Stomach (tissue), 8 donors: ENCODE measurements at regions not wholly inside any gene's neighbourhood (a gene's known extent, or its start where the extent isn't known, plus 50 kb on each side); places are given as distances from the start of the nearest gene placed in this dataset.

Source experiments
- DNase-seq, 2 donors: peaks; one replicate each; pipeline versions ENCODE4 v3.0.0 to v3.0.0-alpha.2; 2013 to 2019
- H3K27ac ChIP-seq, 5 donors: fragments of 200-600 bp in 4 of 5; sonication (generic) in 4 of 5; one replicate each; pipeline ENCODE4 v1.5.1; 2013 to 2019; ENCODE audit warnings: mild to moderate bottlenecking in 1 of 5, moderate library complexity in 1 of 5
- H3K27me3 ChIP-seq, 3 donors: fragments of 200-600 bp; sonication (generic); one replicate each; pipeline ENCODE4 v1.5.1; 2017 to 2019; ENCODE audit warnings: mixed run types in 1 of 3
- H3K36me3 ChIP-seq, 4 donors: fragments of 200-600 bp; sonication (generic); 1 replicate in 3 of 4; 2 replicates in 1 of 4; pipeline ENCODE4 v1.5.1; 2016 to 2019
- H3K4me1 ChIP-seq, 4 donors: fragments of 200-600 bp; sonication (generic); one replicate each; pipeline ENCODE4 v1.5.1; 2016 to 2019
- H3K4me3 ChIP-seq, 4 donors: fragments of 200-600 bp; sonication (generic) in 3 of 4; one replicate each; pipeline ENCODE4 v1.5.1; 2016 to 2019; ENCODE audit warnings: mild to moderate bottlenecking in 1 of 4
- H3K9me3 ChIP-seq, 4 donors: fragments of 200-600 bp; sonication (generic); one replicate each; pipeline ENCODE4 v1.5.1; 2016 to 2019
- EP300 ChIP-seq: sonication (generic); formaldehyde crosslinking; IDR thresholded peaks from one replicate; pipeline ENCODE4 v1.6.1; 2017; ENCODE audit warnings: antibody characterized with exemption
- POLR2A ChIP-seq, 4 donors: fragments of 450-650 bp; IDR thresholded peaks; one replicate each; pipeline ENCODE4 v1.6.1; 2016; ENCODE audit warnings: antibody characterized with exemption in 4 of 4, control low read depth in 2 of 4, mild to moderate bottlenecking in 1 of 4, moderate library complexity in 1 of 4
- POLR2AphosphoS5 ChIP-seq, 3 donors: sonication (generic); formaldehyde crosslinking; IDR thresholded peaks; one replicate each; pipeline ENCODE4 v1.6.1; 2016; ENCODE audit warnings: antibody characterized with exemption in 3 of 3
- WGBS, 5 donors: extraction: QIAGEN DNeasy Blood & Tissue Kit in 3 of 5; methylation state at CpG; one replicate each; pipeline versions ENCODE4 v1.1.5 to v1.1.7; 2013 to 2018; 5-methylcytosine and 5-hydroxymethylcytosine counted together
- intact Hi-C: fragments of 100-400 bp; cut with DNase I; formaldehyde crosslinking; loops from one replicate; pipeline ENCODE4 v1.15.1; 2023; ENCODE audit warnings: low total_unique reads
- TF ChIP-seq, protein P1 (sequence below), 7 experiments: fragments of 450-650 bp in 4 of 7; fragments of 200-600 bp in 3 of 7; sonication (generic) in 3 of 7; IDR thresholded peaks; one replicate each; pipeline ENCODE4 v1.5.1; 2016 to 2019; ENCODE audit warnings: antibody characterized with exemption in 7 of 7, control low read depth in 2 of 7, mild to moderate bottlenecking in 1 of 7
- donor health status: healthy with polysubstance abuse.
- donor health status: Bipolar disorder and iron deficiency.
- donor health status: healthy.

DNA sequence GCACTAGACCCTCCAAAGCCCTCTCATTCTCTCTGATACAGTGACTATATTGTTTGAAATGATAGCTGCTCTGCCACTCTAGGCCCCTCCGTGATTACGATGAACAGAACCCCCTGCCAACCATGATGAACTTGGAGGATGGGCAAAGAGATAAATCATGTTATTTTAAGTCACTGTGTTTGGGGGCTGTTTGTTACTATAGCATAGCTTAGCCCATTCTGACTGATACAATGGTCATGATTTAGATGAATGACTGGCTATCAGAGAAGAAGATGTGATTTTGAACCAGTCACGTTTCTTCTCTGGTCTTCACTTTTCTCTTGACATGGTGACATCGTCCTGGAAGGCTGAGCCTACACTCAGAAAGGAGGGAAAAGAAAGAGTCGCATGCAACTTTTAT is 95.4 kb upstream of the HABP2 start:
- WGBS, 5 donors: 86 to 98% (median 94%) methylated on average over 5 of the region's 5 CpGs
- peaks cover 6 to 19% (median 9%) of the 10 kb centered on the region in 4 donors for H3K4me1 ChIP-seq
- intact Hi-C loops: no loop called here
- no peak for TF ChIP-seq POLR2AphosphoS5 (IDR thresholded peaks at IDR 0.05)
- TF ChIP-seq POLR2A (IDR thresholded peaks at IDR 0.05): no peak
- no peak for TF ChIP-seq EP300
- TF ChIP-seq, protein P1, sequence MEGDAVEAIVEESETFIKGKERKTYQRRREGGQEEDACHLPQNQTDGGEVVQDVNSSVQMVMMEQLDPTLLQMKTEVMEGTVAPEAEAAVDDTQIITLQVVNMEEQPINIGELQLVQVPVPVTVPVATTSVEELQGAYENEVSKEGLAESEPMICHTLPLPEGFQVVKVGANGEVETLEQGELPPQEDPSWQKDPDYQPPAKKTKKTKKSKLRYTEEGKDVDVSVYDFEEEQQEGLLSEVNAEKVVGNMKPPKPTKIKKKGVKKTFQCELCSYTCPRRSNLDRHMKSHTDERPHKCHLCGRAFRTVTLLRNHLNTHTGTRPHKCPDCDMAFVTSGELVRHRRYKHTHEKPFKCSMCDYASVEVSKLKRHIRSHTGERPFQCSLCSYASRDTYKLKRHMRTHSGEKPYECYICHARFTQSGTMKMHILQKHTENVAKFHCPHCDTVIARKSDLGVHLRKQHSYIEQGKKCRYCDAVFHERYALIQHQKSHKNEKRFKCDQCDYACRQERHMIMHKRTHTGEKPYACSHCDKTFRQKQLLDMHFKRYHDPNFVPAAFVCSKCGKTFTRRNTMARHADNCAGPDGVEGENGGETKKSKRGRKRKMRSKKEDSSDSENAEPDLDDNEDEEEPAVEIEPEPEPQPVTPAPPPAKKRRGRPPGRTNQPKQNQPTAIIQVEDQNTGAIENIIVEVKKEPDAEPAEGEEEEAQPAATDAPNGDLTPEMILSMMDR (IDR thresholded peaks at IDR 0.05): no peak
- no peaks in the 10 kb centered on the region for H3K27me3 ChIP-seq
- H3K9me3 ChIP-seq: no peaks in the 10 kb centered on the region
- no peak for DNase-seq
- H3K36me3 ChIP-seq: no peaks in the 10 kb centered on the region
- no peak overlapping the region for H3K27ac ChIP-seq
- no peak overlapping the region for H3K4me3 ChIP-seq

DNA sequence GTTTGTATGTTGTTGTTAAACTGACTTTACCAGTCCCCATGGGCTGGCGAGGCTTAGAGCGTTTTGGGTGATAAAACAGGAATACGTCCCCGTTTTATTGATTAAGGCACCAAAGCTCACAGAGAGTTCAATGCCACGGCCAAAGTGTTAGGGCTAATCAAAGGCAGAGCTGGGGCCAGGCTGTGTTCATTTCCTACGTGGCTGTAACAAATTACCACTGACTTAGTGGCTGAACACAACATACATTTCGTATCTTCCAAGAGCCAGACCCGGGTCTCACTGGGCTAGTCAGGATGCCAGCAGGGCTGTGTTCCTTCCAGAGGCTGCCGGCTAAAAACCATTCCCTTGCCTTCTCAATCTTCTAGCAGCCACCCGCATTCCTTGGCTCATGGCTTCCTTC is 94.4 kb upstream of the HABP2 start:
- Histone ChIP-seq H3K4me1 (peaks cover 6 to 19% (median 9%) of the 10 kb centered on the region in 4 donors), H3K36me3 (no peaks in the 10 kb centered on the region), H3K27me3 (no peaks in the 10 kb centered on the region), H3K27ac (no peak overlapping the region), H3K4me3 (no peak overlapping the region), H3K9me3 (no peaks in the 10 kb centered on the region)
- DNase-seq: no peak
- no peak for TF ChIP-seq POLR2A (IDR thresholded peaks at IDR 0.05)
- TF ChIP-seq, protein P1 (IDR thresholded peaks at IDR 0.05): no peak
- TF ChIP-seq POLR2AphosphoS5 (IDR thresholded peaks at IDR 0.05): no peak
- no peak for TF ChIP-seq EP300
- WGBS, 5 donors: 90 to 94% (median 94%) methylated on average over 10 of the region's 10 CpGs
- intact Hi-C loops: no loop called here

DNA sequence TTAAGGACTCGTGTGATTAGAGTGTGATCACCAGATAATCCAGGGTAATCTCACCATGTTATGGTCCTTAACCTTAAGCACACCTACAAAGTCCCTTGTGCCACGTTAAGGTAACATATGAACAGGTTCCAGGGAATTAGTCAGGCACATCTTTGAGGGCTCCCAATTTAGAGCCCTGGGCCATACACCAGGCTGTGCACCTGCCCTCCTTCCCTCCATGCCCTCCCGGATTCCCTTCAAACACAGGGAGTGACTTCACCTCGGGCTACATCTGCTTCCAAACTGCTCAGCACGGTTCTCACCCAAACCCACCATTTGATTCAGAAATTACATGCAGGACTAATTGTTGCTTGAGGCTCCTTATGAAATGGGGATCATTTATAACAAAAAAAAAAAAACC is 93.9 kb upstream of the HABP2 start:
- H3K27me3 ChIP-seq: no peaks in the 10 kb centered on the region
- 73 to 88% (median 82%) methylated on average over 5 of the region's 5 CpGs for WGBS, 5 donors
- DNase-seq: no peak
- no peaks in the 10 kb centered on the region for H3K9me3 ChIP-seq
- H3K4me3 ChIP-seq: no peak overlapping the region
- peaks cover 6 to 22% (median 12%) of the 10 kb centered on the region in 4 donors for H3K4me1 ChIP-seq
- no peaks in the 10 kb centered on the region for H3K36me3 ChIP-seq
- H3K27ac ChIP-seq: no peak overlapping the region
- TF ChIP-seq, protein P1 (IDR thresholded peaks at IDR 0.05): no peak
- no peak for TF ChIP-seq EP300
- no peak for TF ChIP-seq POLR2A (IDR thresholded peaks at IDR 0.05)
- TF ChIP-seq POLR2AphosphoS5 (IDR thresholded peaks at IDR 0.05): no peak
- intact Hi-C loops: no loop called here

DNA sequence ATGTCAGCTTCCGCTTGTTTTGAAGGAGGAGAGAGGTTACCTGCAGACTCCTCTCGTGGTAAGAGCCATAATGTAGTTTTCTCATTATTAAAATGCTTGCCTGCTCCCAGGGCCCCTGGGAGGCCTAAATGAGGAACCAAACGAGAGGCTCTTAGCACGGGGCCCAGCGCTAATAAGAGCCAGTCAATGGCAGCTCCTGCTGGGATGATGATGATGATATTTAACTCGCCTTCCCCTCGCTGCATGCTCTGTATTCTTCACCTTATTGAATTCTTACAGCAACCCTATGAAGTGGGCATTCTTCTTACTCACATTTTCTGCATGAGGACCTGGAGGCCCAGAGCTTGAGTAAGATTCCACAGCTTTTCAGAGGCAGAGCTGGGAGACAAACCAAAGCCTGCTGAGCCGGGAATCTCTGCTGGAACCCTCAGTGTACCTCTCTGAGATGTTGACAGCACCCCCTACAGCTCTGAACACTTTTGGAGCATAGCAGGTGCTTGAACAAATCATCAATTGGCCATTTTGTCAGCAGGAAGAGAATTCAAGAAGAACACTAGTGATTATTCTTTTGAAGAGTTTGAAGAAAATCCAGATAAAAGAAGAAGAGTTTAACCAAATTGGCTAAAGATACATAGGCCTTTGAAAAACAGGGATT is 93.1 kb upstream of the HABP2 start:
- Histone ChIP-seq H3K36me3 (no peaks in the 10 kb centered on the region), H3K9me3 (no peaks in the 10 kb centered on the region), H3K4me3 (no peak overlapping the region), H3K27me3 (no peaks in the 10 kb centered on the region), H3K4me1 (peaks cover 0 to 16% (median 5%) of the 10 kb centered on the region in 4 donors), H3K27ac (no peak overlapping the region)
- intact Hi-C loops: no loop called here
- TF ChIP-seq, protein P1 (IDR thresholded peaks at IDR 0.05): no peak
- TF ChIP-seq POLR2A (IDR thresholded peaks at IDR 0.05): no peak
- TF ChIP-seq EP300: no peak
- no peak for TF ChIP-seq POLR2AphosphoS5 (IDR thresholded peaks at IDR 0.05)
- WGBS, 5 donors: 84 to 94% (median 86%) methylated on average over 8 of the region's 8 CpGs
- DNase-seq: no peak
